ENCODE measurements at regions not wholly inside any gene's neighbourhood (a gene's known extent, or its start where the extent isn't known, plus 50 kb on each side); places are given as distances from the start of the nearest gene placed in this dataset.

- TF ChIP-seq CTCF (IDR thresholded peaks at IDR 0.05) (no peak), POLR2A (IDR thresholded peaks at IDR 0.05) (no peak)
Measured at GRCh38 chr14:101193845-101194372, 290.4 kb upstream of the RTL1 start.
